Keratinocyte (primary cell): ENCODE measurements at regions not wholly inside any gene's neighbourhood (a gene's known extent, or its start where the extent isn't known, plus 50 kb on each side); places are given as distances from the start of the nearest gene placed in this dataset.

Experiments used
- DNase-seq: peaks from one replicate; pipeline ENCODE4 v3.0.0-alpha.2; 2011; ENCODE audit warnings: low read depth, missing footprints, low spot score
- FAIRE-seq: peaks from 2 replicates; lab custom pipeline; 2011; peaks lifted over from hg19 to GRCh38; lab: Jason Lieb, UNC
- H2AFZ ChIP-seq: 2 replicates; pipeline ENCODE4 v1.6.0; 2012; ENCODE audit warnings: low read length, control low read depth, inconsistent platforms; ENCODE audit not compliant: control insufficient read depth
- H3K27ac ChIP-seq: 2 replicates; pipeline ENCODE4 v1.5.1; 2011; ENCODE audit warnings: low read length; ENCODE audit not compliant: control insufficient read depth, insufficient read depth
- H3K27me3 ChIP-seq: 3 replicates; pipeline ENCODE4 v1.6.0; 2011; ENCODE audit warnings: low read length; ENCODE audit not compliant: control insufficient read depth, insufficient read depth; ENCODE audit errors: extremely low read depth
- H3K36me3 ChIP-seq, 2 experiments: 2 replicates in 1 of 2; 3 replicates in 1 of 2; pipeline ENCODE4 v1.5.1; 2011; ENCODE audit warnings: low read length in 2 of 2, mild to moderate bottlenecking in 1 of 2; ENCODE audit not compliant: control insufficient read depth in 2 of 2, insufficient read depth in 2 of 2; ENCODE audit errors: extremely low read depth in 1 of 2
- H3K4me1 ChIP-seq: 3 replicates; pipeline ENCODE4 v1.5.1; 2011; ENCODE audit warnings: low read length; ENCODE audit not compliant: control insufficient read depth, insufficient read depth; ENCODE audit errors: extremely low read depth
- H3K4me2 ChIP-seq: 3 replicates; pipeline ENCODE4 v1.6.0; 2011; ENCODE audit warnings: low read depth, low read length; ENCODE audit not compliant: control insufficient read depth, insufficient read depth; ENCODE audit errors: extremely low read depth
- H3K4me3 ChIP-seq, 3 experiments: fragments of 200-600 bp in 1 of 3; sonication (generic) in 1 of 3; 2 replicates in 2 of 3; 3 replicates in 1 of 3; pipeline ENCODE4 v1.5.1; 2011 to 2016; ENCODE audit warnings: low read length in 3 of 3, mild to moderate bottlenecking in 3 of 3, control low read depth in 2 of 3, inconsistent platforms in 1 of 3, low read depth in 1 of 3, mixed read lengths in 1 of 3, mixed run types in 1 of 3, moderate library complexity in 1 of 3; ENCODE audit not compliant: control insufficient read depth in 2 of 3, insufficient read depth in 2 of 3; ENCODE audit errors: extremely low read depth in 1 of 3
- H3K79me2 ChIP-seq: 2 replicates; pipeline ENCODE4 v1.6.0; 2012; ENCODE audit warnings: low read length; ENCODE audit not compliant: control insufficient read depth, insufficient read depth
- H3K9ac ChIP-seq: 3 replicates; pipeline ENCODE4 v1.6.0; 2011; ENCODE audit warnings: low read length; ENCODE audit not compliant: control insufficient read depth, insufficient read depth; ENCODE audit errors: extremely low read depth
- H3K9me1 ChIP-seq: 3 replicates; pipeline ENCODE4 v1.6.0; 2011; ENCODE audit warnings: low read length; ENCODE audit not compliant: control insufficient read depth, insufficient read depth; ENCODE audit errors: extremely low read depth
- H3K9me3 ChIP-seq: 2 replicates; pipeline ENCODE4 v1.5.1; 2012; ENCODE audit warnings: low read depth, low read length; ENCODE audit not compliant: control insufficient read depth
- H4K20me1 ChIP-seq: 3 replicates; pipeline ENCODE4 v1.6.0; 2011; ENCODE audit warnings: low read length; ENCODE audit not compliant: control insufficient read depth, insufficient read depth; ENCODE audit errors: extremely low read depth
- CTCF ChIP-seq, 3 experiments: IDR thresholded peaks in 1 of 3; conservative IDR thresholded peaks in 1 of 3; optimal IDR thresholded peaks in 1 of 3; 2 replicates in 2 of 3; 3 replicates in 1 of 3; pipeline versions ENCODE3 to v1.5.1; 2011; ENCODE audit warnings: low read length in 3 of 3, mild to moderate bottlenecking in 3 of 3, moderate library complexity in 2 of 3, control low read depth in 1 of 3, inconsistent platforms in 1 of 3; ENCODE audit not compliant: insufficient read depth in 2 of 3; ENCODE audit errors: extremely low read depth in 1 of 3
- EZH2 ChIP-seq: IDR thresholded peaks from one replicate; pipeline ENCODE4 v1.6.1; 2012; ENCODE audit warnings: inconsistent platforms, mild to moderate bottlenecking, low read length, moderate library complexity
- dilution Hi-C: fragments of 300-500 bp; cut with MboI; formaldehyde crosslinking; loops from one replicate; pipeline ENCODE4 v1.7.0; 2020; ENCODE audit warnings: low sequenced_read_pairs; ENCODE audit not compliant: extremely low pct_ligation_motif_present

GRCh38 chrX:69238887-69239231 lies 73.6 kb upstream of the PJA1 start:
- H3K27me3 ChIP-seq = no peaks in the 10 kb centered on the region
- dilution Hi-C loops = no loop called here
- no peak for FAIRE-seq

GRCh38 chrX:69238114-69238886 lies 73.0 kb upstream of the PJA1 start:
- H3K9me3 ChIP-seq = no peaks in the 10 kb centered on the region
- dilution Hi-C loops = no loop called here

More at GRCh38 chrX:69238887-69239231, 73.6 kb upstream of the PJA1 start:
- no peak overlapping the region for H3K9ac ChIP-seq
- H3K4me2 ChIP-seq = no peak overlapping the region
- H2AFZ ChIP-seq = no peak overlapping the region
- H4K20me1 ChIP-seq = no peaks in the 10 kb centered on the region
- DNase-seq = no peak
- H3K79me2 ChIP-seq = no peaks in the 10 kb centered on the region
- no peak overlapping the region for H3K4me3 ChIP-seq
- H3K9me1 ChIP-seq = no peaks in the 10 kb centered on the region
- no peak for TF ChIP-seq CTCF (optimal IDR thresholded peaks at IDR 0.05 in 1 of 3, IDR thresholded peaks at IDR 0.05 in 1 of 3, conservative IDR thresholded peaks at IDR 0.05 in 1 of 3; ENCODE audit: extremely low read depth in 1 of 3, insufficient read depth in 2 of 3, low read length in 3 of 3)
- TF ChIP-seq EZH2 = no peak
- H3K27ac ChIP-seq = no peak overlapping the region
- no peaks in the 10 kb centered on the region for H3K9me3 ChIP-seq
- H3K36me3 ChIP-seq = no peaks in the 10 kb centered on the region
- H3K4me1 ChIP-seq = peaks cover 10% of the 10 kb centered on the region

More at GRCh38 chrX:69238114-69238886, 73.0 kb upstream of the PJA1 start:
- no peak for TF ChIP-seq EZH2
- no peak for TF ChIP-seq CTCF (optimal IDR thresholded peaks at IDR 0.05 in 1 of 3, IDR thresholded peaks at IDR 0.05 in 1 of 3, conservative IDR thresholded peaks at IDR 0.05 in 1 of 3; ENCODE audit: extremely low read depth in 1 of 3, insufficient read depth in 2 of 3, low read length in 3 of 3)
- Histone ChIP-seq H3K4me3 (no peak overlapping the region), H3K9me1 (no peaks in the 10 kb centered on the region), H3K79me2 (no peaks in the 10 kb centered on the region), H3K27ac (no peak overlapping the region), H3K4me2 (no peak overlapping the region), H3K4me1 (peaks cover 10% of the 10 kb centered on the region), H3K27me3 (no peaks in the 10 kb centered on the region), H3K9ac (no peak overlapping the region), H3K36me3 (no peaks in the 10 kb centered on the region), H2AFZ (no peak overlapping the region), H4K20me1 (no peaks in the 10 kb centered on the region)
- FAIRE-seq = no peak
- no peak for DNase-seq
